Smooth muscle cell (in vitro differentiated cells): ENCODE measurements at regions not wholly inside any gene's neighbourhood (a gene's known extent, or its start where the extent isn't known, plus 50 kb on each side); places are given as distances from the start of the nearest gene placed in this dataset.

Source experiments
- DNase-seq: peaks from one replicate; lab custom pipeline; 2025; ENCODE audit not compliant: unreplicated experiment; lab: John Stamatoyannopoulos, UW
- H2AFZ ChIP-seq: fragments of 200-600 bp; sonication (generic); 2 replicates; pipeline ENCODE4 v1.6.0; 2016; ENCODE audit warnings: antibody characterized with exemption, low read depth, mild to moderate bottlenecking
- H3F3A ChIP-seq: fragments of 200-600 bp; sonication (generic); 2 replicates; pipeline ENCODE4 v1.6.0; 2017; ENCODE audit warnings: antibody characterized with exemption, low read depth
- H3K27ac ChIP-seq: fragments of 200-600 bp; sonication (generic); 2 replicates; pipeline ENCODE4 v1.5.1; 2016; ENCODE audit warnings: low read depth, mild to moderate bottlenecking
- H3K27me3 ChIP-seq: fragments of 200-600 bp; sonication (generic); 2 replicates; pipeline ENCODE4 v1.6.1; 2016; ENCODE audit warnings: low read depth, mild to moderate bottlenecking
- H3K36me3 ChIP-seq: fragments of 200-600 bp; sonication (generic); 2 replicates; pipeline ENCODE4 v1.5.1; 2016; ENCODE audit warnings: low read depth
- H3K4me1 ChIP-seq: fragments of 200-600 bp; sonication (generic); 2 replicates; pipeline ENCODE4 v1.5.1; 2016; ENCODE audit warnings: low read depth
- H3K4me2 ChIP-seq: fragments of 200-600 bp; sonication (generic); 2 replicates; pipeline ENCODE4 v1.6.0; 2016; ENCODE audit warnings: mild to moderate bottlenecking
- H3K4me3 ChIP-seq: fragments of 200-600 bp; sonication (generic); 2 replicates; pipeline ENCODE4 v1.5.1; 2016; ENCODE audit warnings: mild to moderate bottlenecking
- H3K79me2 ChIP-seq: fragments of 200-600 bp; sonication (generic); 2 replicates; pipeline ENCODE4 v1.6.0; 2016; ENCODE audit warnings: low read depth, mild to moderate bottlenecking
- H3K9ac ChIP-seq: fragments of 200-600 bp; sonication (generic); 2 replicates; pipeline ENCODE4 v1.6.0; 2016; ENCODE audit warnings: low read depth
- H3K9me3 ChIP-seq: fragments of 200-600 bp; sonication (generic); replicated peaks from 2 replicates; pipeline ENCODE4 v1.5.1; 2016; ENCODE audit warnings: low read depth
- H4K20me1 ChIP-seq: fragments of 200-600 bp; sonication (generic); 2 replicates; pipeline ENCODE4 v1.6.0; 2016; ENCODE audit warnings: low read depth
- WGBS: methylation state at CpG from one replicate; pipeline ENCODE4 v1.1.7; 2016; ENCODE audit warnings: low lambda C conversion rate; 5-methylcytosine and 5-hydroxymethylcytosine counted together
- TF ChIP-seq, protein P1 (sequence below): fragments of 200-600 bp; sonication (generic); IDR thresholded peaks from 2 replicates; pipeline ENCODE4 v1.5.1; 2017; ENCODE audit warnings: borderline replicate concordance, mild to moderate bottlenecking, antibody characterized with exemption; ENCODE audit not compliant: insufficient read depth, poor library complexity, severe bottlenecking

DNA sequence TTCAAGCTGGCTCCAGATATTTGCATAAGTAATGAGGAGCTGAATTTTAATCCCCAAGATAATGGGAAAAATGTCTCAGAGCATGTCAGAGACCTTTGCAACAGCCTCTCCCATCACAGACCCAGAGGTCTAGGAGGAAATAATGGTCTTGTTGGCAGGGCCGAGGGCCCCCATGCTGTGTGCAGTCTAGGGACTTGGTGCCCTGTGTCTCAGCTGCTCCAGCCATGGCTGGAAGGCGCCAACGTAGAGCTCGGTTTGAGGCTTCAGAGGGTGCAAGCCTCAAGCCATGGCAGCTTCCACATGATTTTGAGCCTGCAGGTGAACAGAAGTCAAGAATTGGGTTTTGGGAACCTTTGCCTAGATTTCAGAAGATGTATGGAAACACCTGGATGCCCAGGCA, 134.7 kb downstream of the LYPLAL1 start:
- Histone ChIP-seq H3K4me2 (no peak overlapping the region), H3K4me1 (no peaks in the 10 kb centered on the region), H3K79me2 (no peaks in the 10 kb centered on the region), H4K20me1 (no peaks in the 10 kb centered on the region), H3K4me3 (no peak overlapping the region), H3K9me3 (no peaks in the 10 kb centered on the region), H3K27ac (no peak overlapping the region), H2AFZ (no peak overlapping the region), H3F3A (no peaks in the 10 kb centered on the region), H3K9ac (no peak overlapping the region), H3K36me3 (no peaks in the 10 kb centered on the region), H3K27me3 (no peaks in the 10 kb centered on the region)
- no peak for DNase-seq
- 98% methylated on average over 4 of the region's 4 CpGs for WGBS
- TF ChIP-seq, protein P1, sequence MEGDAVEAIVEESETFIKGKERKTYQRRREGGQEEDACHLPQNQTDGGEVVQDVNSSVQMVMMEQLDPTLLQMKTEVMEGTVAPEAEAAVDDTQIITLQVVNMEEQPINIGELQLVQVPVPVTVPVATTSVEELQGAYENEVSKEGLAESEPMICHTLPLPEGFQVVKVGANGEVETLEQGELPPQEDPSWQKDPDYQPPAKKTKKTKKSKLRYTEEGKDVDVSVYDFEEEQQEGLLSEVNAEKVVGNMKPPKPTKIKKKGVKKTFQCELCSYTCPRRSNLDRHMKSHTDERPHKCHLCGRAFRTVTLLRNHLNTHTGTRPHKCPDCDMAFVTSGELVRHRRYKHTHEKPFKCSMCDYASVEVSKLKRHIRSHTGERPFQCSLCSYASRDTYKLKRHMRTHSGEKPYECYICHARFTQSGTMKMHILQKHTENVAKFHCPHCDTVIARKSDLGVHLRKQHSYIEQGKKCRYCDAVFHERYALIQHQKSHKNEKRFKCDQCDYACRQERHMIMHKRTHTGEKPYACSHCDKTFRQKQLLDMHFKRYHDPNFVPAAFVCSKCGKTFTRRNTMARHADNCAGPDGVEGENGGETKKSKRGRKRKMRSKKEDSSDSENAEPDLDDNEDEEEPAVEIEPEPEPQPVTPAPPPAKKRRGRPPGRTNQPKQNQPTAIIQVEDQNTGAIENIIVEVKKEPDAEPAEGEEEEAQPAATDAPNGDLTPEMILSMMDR, result no peak

DNA sequence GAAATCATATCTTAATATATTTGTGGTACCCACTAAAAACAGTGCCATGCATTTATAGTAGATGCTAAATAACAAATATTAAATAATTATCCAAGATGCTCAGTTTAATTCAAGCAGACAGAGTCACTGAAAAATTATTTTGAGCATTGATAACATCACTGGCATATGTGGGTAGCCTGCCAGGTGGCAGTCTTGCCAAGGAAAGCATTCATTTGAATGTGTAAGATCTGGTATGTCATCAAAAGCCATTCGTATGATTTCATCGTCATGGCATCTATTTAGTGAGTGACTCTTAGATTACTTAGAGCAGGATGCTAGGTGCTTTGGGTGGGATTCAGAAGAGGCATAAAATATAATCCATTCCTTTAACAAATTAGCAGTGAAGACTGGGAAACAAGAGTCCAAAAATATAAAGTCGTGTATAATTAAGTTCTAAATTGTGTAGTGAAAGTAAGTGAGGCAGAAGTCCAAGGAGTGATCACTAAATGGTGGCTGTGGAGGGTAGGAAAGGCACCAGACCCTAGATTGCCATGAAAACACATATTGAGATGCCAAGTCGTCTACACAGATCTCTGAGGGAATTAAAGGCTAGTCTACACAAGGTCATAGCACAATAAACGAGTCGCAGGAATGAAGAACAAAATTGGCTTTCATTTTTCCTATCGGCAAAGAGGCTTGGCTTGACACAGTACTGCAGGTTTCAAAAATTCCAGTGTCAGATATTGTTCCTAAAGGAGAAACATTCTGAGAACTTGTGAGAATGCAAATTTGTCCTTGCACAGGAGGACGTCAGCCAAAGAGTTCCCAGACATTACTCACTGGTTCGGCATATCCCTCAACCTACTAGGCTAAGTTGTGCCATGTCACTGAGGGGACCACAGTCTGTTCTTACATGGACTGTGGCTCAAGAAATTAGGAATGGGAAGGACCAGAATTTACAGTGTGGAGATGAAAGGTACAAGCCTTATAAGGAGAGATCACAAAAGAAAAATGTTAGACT, 130.8 kb downstream of the LYPLAL1 start:
- Histone ChIP-seq H3K27ac (peak overlapping the region; percentile 0), H3K36me3 (no peaks in the 10 kb centered on the region), H3K27me3 (no peaks in the 10 kb centered on the region), H3K4me1 (no peaks in the 10 kb centered on the region), H3K4me3 (no peak overlapping the region), H4K20me1 (no peaks in the 10 kb centered on the region), H3K9ac (no peak overlapping the region), H3K79me2 (no peaks in the 10 kb centered on the region), H3K9me3 (no peaks in the 10 kb centered on the region), H2AFZ (no peak overlapping the region), H3K4me2 (no peak overlapping the region), H3F3A (no peaks in the 10 kb centered on the region)
- WGBS, result 72% methylated on average over 9 of the region's 9 CpGs
- TF ChIP-seq, protein P1, result no peak
- no peak for DNase-seq

DNA sequence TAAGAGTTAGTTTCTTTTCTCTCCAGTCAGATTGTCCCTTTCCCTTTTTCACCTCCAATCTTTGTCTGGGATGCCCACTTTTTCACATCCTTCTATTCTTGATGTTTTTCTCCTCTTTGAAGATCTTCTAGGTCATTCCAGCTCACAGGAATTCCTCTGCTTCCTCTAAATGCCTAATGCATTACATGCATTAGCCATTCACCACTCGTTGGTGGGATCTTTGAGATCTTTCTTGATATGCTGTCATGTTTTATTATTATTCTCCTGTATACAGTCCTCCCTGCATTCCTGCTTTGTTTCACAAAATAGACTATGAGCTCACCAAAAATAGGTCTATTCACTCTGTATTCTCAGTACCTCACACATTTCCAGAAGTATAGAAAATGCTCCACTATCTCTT, 129.0 kb downstream of the LYPLAL1 start:
- TF ChIP-seq, protein P1, result no peak
- no peak for DNase-seq

DNA sequence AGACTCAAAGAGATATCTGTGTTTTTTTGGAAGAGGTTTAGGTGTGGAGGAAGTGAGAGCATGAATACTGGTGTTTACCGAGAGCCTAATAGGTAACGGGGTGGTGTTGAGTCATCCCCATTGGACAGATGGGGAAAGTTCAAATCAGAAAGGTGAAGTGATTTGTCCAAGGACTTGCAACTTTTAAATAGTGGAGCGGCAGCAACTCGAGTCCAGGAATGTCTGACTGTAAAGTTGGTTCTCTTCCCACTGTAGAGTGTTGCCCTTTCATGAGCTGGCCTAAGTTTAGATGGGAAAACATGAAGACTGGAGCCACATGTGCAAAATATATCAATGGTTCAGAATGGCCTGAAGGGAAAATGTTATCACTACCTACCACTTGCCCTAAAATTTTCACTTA, 125.7 kb downstream of the LYPLAL1 start:
- Histone ChIP-seq H3K79me2 (no peaks in the 10 kb centered on the region), H3K27me3 (no peaks in the 10 kb centered on the region), H3K4me3 (no peak overlapping the region), H3F3A (no peaks in the 10 kb centered on the region), H4K20me1 (no peaks in the 10 kb centered on the region), H3K4me2 (no peak overlapping the region), H3K4me1 (no peaks in the 10 kb centered on the region), H3K36me3 (no peaks in the 10 kb centered on the region), H3K9me3 (no peaks in the 10 kb centered on the region), H2AFZ (no peak overlapping the region), H3K9ac (no peak overlapping the region), H3K27ac (peak overlapping the region; percentile 60)
- WGBS, result 94% methylated on average over 4 of the region's 4 CpGs
- TF ChIP-seq, protein P1, result no peak
- DNase-seq, result no peak

More for the DNA sequence above, 129.0 kb downstream of the LYPLAL1 start:
- WGBS, result 19% methylated on average over 1 of the region's 1 CpG
- no peaks in the 10 kb centered on the region for H3K79me2 ChIP-seq
- H3K4me2 ChIP-seq, result no peak overlapping the region
- no peak overlapping the region for H3K4me3 ChIP-seq
- H3K27ac ChIP-seq, result no peak overlapping the region
- H2AFZ ChIP-seq, result no peak overlapping the region
- H3F3A ChIP-seq, result no peaks in the 10 kb centered on the region
- no peak overlapping the region for H3K9ac ChIP-seq
- H4K20me1 ChIP-seq, result no peaks in the 10 kb centered on the region
- H3K36me3 ChIP-seq, result no peaks in the 10 kb centered on the region
- no peaks in the 10 kb centered on the region for H3K4me1 ChIP-seq
- no peaks in the 10 kb centered on the region for H3K27me3 ChIP-seq
- H3K9me3 ChIP-seq, result no peaks in the 10 kb centered on the region
